ENCODE measurements at regions not wholly inside any gene's neighbourhood (a gene's known extent, or its start where the extent isn't known, plus 50 kb on each side); places are given as distances from the start of the nearest gene placed in this dataset.

DNA sequence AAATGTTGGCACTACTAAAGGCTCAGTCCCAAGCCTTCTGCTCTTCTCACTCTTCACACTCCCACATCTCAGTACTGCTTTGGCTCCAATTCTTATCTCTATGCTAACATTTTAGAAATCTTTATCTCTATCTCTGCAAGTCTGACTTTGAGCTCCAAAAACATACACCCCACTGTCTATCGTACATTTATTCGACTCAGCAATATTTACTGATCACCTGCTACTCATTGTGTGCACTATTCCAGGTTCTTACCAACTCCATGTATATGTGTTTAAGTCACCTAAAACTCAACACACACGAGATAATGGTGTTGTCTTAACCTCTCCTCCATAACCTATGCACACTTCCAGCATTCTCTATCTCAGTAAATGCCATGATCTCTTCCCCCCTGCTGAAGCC lies 268.2 kb upstream of the CRIM1 start:
- no peak for TF ChIP-seq EZH2 (IDR thresholded peaks at IDR 0.05; ENCODE audit: insufficient read depth, low read length)
- TF ChIP-seq, protein P1, sequence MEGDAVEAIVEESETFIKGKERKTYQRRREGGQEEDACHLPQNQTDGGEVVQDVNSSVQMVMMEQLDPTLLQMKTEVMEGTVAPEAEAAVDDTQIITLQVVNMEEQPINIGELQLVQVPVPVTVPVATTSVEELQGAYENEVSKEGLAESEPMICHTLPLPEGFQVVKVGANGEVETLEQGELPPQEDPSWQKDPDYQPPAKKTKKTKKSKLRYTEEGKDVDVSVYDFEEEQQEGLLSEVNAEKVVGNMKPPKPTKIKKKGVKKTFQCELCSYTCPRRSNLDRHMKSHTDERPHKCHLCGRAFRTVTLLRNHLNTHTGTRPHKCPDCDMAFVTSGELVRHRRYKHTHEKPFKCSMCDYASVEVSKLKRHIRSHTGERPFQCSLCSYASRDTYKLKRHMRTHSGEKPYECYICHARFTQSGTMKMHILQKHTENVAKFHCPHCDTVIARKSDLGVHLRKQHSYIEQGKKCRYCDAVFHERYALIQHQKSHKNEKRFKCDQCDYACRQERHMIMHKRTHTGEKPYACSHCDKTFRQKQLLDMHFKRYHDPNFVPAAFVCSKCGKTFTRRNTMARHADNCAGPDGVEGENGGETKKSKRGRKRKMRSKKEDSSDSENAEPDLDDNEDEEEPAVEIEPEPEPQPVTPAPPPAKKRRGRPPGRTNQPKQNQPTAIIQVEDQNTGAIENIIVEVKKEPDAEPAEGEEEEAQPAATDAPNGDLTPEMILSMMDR (IDR thresholded peaks at IDR 0.05; ENCODE audit: insufficient read depth, low read depth, low read length), result no peak
